ENCODE measurements at regions not wholly inside any gene's neighbourhood (a gene's known extent, or its start where the extent isn't known, plus 50 kb on each side); places are given as distances from the start of the nearest gene placed in this dataset.

DNA sequence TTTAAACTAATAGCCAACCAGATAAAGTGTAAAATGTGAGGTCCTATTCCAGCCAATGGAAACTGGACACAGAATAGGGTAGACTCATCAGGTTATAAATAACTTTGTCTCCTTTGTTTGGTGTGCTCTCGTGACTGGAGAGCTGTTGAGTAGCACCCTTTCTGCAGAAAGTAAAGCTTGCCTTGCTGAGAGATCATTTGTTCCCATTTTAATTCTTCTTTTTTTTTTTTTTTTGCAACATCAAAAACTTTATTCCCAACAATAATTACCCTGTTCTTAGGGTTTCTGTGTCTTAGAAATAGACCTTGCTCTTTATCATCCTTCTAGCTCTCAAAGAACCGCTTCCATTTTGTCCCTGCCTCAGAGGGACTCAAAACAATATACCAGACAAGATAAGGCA is 220.4 kb downstream of the FAM76B start:
- no peak overlapping the region for H3K4me3 ChIP-seq (ENCODE audit: low read length)
- no peak for TF ChIP-seq ZNF274 (IDR thresholded peaks at IDR 0.05; ENCODE audit: low read depth, low read length)

DNA sequence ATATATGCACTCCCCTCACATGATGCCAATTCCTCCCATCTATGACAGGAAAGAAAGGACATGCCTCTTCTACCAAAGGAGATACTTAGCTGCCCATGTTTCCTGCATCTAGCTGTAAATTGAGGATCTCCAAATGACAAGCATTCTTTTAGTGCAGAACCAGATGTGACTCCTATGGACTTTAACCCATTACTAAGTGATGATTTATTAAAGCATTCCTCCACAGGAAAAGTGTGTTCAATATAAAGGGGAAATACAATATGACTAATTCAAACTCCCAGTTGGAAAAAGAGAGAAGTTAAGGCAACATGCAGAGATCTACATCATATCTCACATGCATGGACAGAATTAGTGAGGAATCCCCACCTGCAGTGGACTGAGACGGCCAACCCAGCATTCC is 221.3 kb downstream of the FAM76B start:
- no peak for TF ChIP-seq ZNF274 (IDR thresholded peaks at IDR 0.05; ENCODE audit: low read depth, low read length)
- no peak overlapping the region for H3K4me3 ChIP-seq (ENCODE audit: low read length)

DNA sequence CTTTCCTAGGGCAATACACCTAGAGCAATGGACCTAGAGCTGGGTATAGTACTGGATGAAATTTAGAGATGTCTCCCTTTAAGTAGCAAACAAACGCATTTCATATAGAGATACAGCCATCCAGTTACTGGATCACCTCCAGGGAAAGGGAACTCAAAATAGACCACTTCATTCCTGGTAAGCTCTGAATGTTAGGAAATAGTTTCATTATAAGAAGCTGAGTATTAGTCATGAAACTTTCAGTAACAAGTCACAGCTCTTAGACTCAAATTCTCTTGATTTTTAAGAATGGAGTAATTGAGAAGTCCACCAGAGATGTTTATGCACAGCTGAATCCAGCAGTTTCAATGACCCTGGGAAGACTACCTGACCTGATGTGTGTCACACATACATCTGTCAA is 221.9 kb downstream of the FAM76B start:
- H3K4me3 ChIP-seq (ENCODE audit: low read length) = no peak overlapping the region
- TF ChIP-seq ZNF274 (IDR thresholded peaks at IDR 0.05; ENCODE audit: low read depth, low read length) = no peak

GRCh38 chr11:95566211-95566610 is 223.4 kb downstream of the FAM76B start:
- no peak overlapping the region for H3K4me3 ChIP-seq (ENCODE audit: low read length)
- no peak for TF ChIP-seq ZNF274 (IDR thresholded peaks at IDR 0.05; ENCODE audit: low read depth, low read length)

DNA sequence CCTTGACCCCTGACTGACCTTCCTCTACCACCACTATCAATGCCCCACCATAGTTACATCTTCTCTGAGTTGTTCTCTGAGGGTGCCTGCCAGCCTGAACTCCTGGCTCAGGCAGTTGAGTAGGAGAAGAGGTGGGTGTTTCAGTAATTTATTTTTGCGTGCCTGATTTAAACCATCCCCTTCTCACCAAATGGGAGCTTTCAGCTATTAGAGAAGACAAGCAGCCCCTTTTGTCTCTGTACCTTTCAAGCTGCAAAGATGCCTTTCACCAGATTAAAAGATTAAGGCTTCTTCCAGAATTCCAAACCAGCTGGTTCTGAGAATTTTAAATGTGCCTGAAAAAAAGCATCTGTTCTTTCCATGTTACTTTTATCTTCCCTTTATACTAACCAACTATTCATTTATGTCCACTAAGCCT is 223.8 kb downstream of the FAM76B start:
- H3K4me3 ChIP-seq (ENCODE audit: low read length) = no peak overlapping the region
- TF ChIP-seq ZNF274 (IDR thresholded peaks at IDR 0.05; ENCODE audit: low read depth, low read length) = no peak

DNA sequence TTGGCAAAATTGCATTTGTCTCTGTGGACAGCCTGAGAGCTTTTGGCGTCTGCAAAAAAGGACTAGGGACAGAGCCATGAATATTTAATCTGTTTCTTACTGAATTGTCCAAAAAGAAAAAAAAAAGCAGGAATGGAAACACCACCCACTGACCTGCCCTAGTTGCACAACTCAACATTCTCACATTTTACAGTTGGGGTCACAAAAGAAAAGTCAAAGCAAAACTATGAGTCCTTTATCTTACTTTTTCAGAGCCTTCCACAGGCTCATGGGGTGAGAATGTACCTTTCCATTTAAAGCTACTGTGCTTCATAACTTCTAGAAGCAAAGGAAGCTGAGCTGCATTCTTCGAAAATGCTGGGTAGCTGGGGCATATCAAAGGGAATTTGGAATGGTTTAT is 225.7 kb downstream of the FAM76B start:
- no peak overlapping the region for H3K4me3 ChIP-seq (ENCODE audit: low read length)
- TF ChIP-seq ZNF274 (IDR thresholded peaks at IDR 0.05; ENCODE audit: low read depth, low read length) = no peak

GRCh38 chr11:95563173-95563572 is 226.4 kb downstream of the FAM76B start:
- TF ChIP-seq ZNF274 (IDR thresholded peaks at IDR 0.05; ENCODE audit: low read depth, low read length) = no peak
- no peak overlapping the region for H3K4me3 ChIP-seq (ENCODE audit: low read length)

DNA sequence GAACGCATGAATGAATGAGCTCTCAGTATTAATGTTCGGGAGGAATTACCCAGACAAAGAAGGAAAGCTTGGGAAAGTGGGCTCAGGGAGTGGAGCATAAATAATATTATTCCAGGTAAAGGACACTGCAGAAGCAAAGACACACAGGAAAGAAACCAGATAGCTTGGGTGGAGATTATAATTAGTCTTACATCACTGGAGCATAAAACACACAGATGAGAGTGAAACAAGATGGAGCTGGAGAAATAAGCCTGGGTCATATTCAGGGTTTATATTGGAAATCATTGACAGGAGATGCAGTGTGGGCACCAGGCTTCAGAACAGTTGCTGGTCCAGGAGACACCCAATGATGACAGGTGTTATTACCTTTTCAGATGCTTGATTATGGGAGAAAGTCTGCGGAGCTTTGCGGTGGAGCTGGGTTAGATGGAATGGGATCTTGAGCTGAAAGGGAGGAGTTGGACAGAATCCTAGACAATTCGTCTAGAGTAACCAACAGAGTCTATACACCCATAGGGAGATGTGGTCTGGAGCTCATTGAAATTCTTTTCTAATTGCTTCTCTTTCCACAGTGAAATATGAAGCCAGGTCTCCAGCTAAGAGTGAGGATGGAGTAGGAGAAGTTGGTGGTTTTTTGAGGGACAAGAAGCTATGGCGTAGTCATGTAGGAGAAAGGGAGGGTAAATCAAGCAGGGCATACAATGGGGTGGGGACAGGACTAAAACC is 227.2 kb downstream of the FAM76B start:
- no peak overlapping the region for H3K4me3 ChIP-seq (ENCODE audit: low read length)
- TF ChIP-seq ZNF274 (IDR thresholded peaks at IDR 0.05; ENCODE audit: low read depth, low read length) = no peak

DNA sequence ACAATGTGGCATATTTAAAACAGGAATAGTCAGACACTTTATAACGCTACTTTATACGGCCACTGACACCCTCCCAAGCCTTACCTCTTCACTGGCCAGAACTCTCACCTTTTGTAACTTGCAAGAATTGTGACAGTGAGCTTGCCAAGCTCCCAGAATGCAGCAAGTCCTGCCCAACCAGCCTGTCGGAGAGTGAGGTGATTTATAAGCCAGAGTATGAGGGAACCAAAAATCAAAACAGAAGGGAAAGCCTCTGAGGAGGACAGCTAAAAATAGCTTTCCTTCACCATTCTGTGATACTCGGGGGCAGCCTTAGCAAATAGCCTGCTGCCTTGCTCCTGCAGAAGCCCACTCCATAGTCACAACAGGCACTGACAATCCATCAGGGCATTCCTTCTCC is 229.7 kb downstream of the FAM76B start:
- TF ChIP-seq ZNF274 (IDR thresholded peaks at IDR 0.05; ENCODE audit: low read depth, low read length) = no peak
- H3K4me3 ChIP-seq (ENCODE audit: low read length) = no peak overlapping the region

- no peak overlapping the region for H3K4me3 ChIP-seq (ENCODE audit: low read length)
- TF ChIP-seq ZNF274 (IDR thresholded peaks at IDR 0.05; ENCODE audit: low read depth, low read length) = no peak
Measured at GRCh38 chr11:95557376-95557775, 232.2 kb downstream of the FAM76B start.

GRCh38 chr11:95556342-95557163 is 233.0 kb downstream of the FAM76B start:
- H3K4me3 ChIP-seq (ENCODE audit: low read length) = peak overlapping the region; percentile 61; the same call in 1 of the 2 replicates
- TF ChIP-seq ZNF274 (IDR thresholded peaks at IDR 0.05; ENCODE audit: low read depth, low read length) = no peak

DNA sequence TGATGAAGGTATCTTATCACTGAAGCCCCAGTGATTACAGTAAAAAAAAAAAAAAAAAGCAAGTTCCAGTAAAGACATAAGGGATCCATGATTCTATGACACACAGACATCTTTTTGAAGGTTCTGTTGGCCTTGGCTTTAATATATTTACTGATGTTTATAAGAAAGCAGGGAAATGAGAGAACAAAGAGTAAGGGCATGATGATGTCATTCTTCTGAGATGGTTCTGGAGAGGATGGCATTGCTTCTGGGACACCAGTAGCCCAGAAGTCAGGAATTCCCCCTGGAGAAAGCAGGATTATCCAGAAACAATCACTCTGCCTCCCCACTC is 233.6 kb downstream of the FAM76B start:
- H3K4me3 ChIP-seq (ENCODE audit: low read length) = peak overlapping the region; percentile 61; the same call in 1 of the 2 replicates
- TF ChIP-seq ZNF274 (IDR thresholded peaks at IDR 0.05; ENCODE audit: low read depth, low read length) = no peak

GRCh38 chr11:95554911-95555310 is 234.7 kb downstream of the FAM76B start:
- H3K4me3 ChIP-seq (ENCODE audit: low read length) = no peak overlapping the region
- TF ChIP-seq ZNF274 (IDR thresholded peaks at IDR 0.05; ENCODE audit: low read depth, low read length) = no peak

DNA sequence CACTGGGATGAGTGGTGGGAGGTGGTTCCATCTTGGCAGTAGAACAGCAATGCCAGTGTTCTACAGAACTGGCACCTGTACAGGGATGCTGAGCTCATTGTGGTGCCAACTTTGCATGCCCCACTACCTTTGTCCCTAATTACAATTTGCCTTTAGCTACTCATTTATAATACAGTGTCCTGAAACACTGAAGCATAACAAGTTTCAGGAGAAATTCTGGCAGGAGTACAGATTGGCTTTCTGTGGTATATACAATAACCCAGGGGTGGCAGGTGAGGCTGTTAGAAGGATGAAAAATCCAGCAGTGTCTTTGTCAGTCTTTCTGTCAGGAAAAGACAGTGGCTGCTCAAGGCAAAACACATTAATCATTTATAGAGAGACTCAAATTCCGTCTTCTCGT is 240.3 kb downstream of the FAM76B start:
- no peak overlapping the region for H3K4me3 ChIP-seq (ENCODE audit: low read length)
- TF ChIP-seq ZNF274 (IDR thresholded peaks at IDR 0.05; ENCODE audit: low read depth, low read length) = no peak

- no peak for TF ChIP-seq ZNF274 (IDR thresholded peaks at IDR 0.05; ENCODE audit: low read depth, low read length)
- no peak overlapping the region for H3K4me3 ChIP-seq (ENCODE audit: low read length)
Measured at GRCh38 chr11:95548416-95548815, 241.2 kb downstream of the FAM76B start.
